ENCODE measurements at regions not wholly inside any gene's neighbourhood (a gene's known extent, or its start where the extent isn't known, plus 50 kb on each side); places are given as distances from the start of the nearest gene placed in this dataset.
A peak's percentile ranks its signal among the peaks of the same experiment; 100 is the strongest.

DNA sequence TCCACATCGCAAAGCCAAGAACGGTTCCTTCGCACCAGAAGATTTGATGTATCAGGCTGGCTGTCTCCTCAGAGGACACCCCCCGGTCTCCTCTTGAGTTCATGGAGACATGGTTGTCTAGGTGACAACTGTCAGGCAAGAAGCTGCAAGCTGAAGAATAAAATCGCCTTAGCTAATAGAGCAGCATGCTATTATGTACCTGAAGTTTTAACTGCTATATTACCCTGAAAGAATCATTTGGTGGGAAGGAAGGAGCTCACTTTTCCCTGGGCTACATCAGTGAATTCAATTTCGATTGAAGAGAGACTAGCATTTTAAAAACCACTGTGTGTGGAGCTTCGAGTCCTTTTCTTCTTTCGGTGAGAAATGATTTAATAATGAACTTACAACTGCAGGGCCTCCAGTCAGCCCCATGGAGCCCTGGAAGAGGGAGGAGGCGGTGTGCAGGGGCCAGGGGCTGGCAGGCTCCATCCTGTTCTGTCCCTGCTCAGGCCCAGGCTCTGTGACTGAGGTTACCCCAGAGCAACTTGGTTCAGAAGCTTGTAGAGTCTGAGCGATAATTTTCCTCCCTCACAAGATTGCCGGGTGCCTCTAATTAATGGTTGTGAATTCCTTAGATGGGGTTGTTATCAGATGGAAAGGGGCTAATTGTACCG is 191.3 kb downstream of the MID1IP1 start:
- DNase-seq, result no peak

DNA sequence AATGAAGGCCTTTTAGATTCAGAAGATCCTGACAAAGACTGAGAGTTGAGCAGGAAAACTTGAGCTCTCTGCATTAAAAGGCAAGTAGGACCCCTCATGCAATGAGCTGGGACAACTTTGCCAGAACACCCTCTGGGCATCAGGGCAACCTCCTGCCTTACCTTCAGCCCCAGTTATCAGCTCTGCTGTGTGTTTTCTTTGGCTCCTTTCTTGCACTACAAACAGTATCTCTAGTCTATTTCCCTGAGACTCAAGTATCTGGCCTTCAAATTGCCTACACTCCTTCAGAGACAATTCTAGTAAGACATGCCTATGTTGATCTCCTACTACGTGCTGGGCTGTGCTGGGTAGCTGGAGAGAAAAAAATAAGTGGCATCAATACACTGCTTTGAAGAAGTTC is 192.2 kb downstream of the MID1IP1 start:
- DNase-seq, result no peak

DNA sequence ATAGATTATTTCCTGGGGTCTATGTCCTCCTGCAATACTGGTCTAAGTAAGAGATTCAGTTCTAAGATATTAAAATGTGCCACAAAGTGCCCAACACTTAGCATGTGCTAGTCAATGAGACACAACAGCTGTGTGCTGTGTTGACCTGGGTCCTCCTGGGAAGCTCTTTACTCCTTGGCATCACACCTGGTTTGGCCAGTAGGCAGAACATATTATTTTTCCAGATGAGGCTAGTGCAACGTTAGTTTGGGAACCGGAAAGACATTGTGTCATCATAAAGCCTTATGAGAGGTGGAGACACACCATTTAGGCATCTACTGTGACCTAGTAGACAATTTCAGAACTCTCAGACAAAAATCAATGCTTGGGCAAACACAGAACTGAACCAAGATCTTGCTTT is 197.8 kb downstream of the MID1IP1 start:
- DNase-seq, result no peak

DNA sequence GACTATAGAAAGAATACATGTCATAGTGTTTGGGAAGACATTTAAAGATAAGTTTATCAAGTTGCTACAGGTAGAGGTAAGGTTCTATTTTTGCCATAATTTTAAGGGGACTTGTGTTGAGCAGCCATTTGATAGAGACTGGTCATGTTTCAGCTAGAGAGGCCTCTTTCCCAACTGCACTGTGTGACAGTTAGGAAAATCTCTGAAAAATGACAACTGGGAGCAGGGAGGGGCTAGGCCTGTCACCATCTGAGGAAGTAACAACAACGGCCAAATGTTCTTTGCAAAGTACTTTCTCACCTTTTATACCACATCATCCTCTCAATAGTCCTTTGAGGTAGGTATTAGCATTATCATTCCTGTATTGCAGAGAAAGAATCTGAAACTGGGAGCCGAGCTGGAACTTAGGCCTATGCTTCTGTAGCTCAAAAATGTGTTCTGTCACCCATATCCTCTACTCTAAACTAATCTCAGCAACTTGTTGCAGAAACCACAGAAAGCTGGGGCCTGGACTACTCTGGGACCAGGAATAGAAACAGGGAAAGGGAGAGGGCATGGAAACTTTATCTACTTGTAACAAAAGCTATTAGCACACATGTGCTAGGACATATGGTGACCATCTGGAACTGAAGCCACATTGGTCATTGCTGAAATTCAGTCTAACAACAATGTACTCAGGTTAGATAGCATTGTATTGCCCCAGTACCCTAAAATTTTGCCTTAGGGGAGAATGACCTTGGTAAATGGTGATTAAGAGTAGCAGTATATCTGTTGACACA is 198.9 kb downstream of the MID1IP1 start:
- peak; percentile 65 for DNase-seq

DNA sequence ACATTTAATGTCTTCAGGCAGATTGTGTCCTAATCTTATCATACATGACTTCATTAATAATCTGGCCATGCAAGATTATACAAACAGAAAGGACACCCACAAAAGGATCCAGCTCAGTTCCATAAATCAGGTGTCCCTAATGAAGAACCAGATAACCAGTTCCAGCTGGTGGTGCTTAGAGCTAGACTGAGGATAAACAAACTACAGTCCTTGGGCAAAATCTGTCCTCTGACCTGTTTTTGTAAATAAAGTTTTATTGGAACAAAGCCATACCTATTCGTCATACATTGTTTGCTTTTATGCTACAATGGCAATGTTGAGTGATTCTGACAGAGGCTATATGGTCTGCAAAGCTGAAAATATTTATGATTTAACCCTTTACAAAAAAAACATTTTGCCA is 199.5 kb downstream of the MID1IP1 start:
- DNase-seq, result peak; percentile 61

DNA sequence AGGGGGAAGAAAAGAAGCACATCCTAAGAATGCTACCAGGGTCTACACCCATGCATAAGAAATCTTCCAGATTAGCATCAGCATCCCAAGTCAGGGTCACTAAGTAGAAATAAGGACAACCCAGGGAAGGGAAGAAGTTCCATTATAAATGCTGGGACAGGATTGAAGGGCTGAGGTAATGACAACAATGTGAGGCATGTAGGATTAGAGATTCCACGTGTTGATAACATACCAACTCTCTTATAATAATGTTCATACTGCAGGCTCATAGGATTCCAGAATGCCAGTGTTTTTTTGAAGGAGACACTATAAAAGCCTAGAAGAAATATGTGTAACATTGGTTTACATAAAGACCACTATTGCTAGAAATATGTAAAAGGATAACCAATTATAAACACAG is 201.2 kb downstream of the MID1IP1 start:
- DNase-seq, result no peak

DNA sequence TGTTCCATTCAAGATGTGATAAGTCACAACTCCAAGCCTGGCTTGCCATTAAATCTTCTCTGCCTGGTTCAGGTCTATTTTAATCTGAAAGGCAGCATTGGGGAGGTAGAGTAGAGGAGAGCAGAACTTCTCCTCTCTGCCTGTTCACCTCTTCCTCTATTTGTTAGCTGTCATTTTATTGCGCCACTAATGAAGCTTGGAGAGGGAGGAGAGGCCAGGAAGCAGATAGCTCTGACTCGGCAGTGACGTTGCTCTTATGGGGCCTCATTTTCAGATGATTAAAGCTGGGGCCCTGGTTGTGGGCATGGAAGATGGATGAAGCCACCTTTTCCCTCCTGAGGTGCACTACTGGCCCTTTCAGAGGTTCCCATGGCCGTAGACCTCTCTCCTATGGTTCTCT is 207.3 kb downstream of the MID1IP1 start:
- no peak for DNase-seq

DNA sequence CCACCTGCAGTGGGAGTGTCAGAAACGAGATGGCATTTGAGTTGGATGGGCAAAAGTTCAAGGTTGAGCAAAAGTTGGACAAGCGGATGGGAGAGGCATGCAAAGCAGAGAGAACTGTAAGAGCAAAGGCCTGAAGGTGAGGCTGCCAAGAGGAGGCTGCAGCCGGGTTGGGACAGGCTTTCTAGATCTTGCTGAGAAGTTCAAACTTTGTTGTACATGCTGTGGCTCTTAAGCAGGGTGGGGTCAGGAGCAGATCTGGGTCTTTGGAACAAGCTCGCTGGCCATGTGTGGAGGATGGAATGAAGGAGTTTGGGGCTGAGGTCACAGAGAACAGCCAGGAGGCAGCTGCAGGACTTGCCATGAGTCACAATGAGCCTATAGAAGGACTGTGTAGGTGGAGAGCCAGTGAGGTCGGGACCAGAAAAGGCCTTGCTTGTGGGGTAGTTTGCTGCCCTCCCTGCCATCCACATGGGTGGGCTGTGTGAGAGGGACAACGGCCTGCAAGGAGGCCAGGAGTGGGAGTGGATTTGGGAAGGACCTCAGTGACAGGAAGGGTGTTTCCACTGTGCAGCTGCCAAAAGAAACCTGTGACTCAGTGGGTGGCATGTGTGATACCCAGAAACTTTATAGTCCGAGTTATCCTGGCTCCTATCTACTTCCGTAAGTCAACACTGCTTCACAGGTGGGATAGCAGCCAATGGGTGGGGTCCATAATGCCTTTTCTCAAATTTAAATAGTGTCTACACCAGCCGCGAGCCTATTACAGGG is 210.4 kb downstream of the MID1IP1 start:
- DNase-seq, result no peak

DNA sequence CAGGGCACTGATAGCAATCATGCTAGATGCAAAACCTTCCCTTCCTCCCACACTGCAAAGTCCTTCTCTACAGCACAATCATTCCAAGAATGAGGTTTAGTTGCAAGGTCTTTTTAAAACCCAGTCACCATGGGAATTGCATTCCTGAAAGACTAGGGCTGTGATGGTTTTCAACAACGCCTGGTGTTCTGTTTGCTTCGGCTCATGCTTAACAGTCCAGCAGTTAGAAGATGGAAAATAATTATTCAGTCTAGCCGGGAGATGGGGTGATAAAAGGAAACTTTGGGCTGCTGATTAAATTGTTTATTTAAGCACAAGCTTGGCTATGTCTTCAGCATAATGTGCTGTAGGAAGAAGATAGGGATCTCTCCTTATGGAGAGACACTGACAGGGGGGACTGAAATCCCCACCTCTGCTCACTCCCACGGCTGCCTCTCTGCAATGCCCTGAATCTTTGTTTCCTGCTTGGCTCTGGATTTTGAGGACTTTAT is 211.4 kb downstream of the MID1IP1 start:
- no peak for DNase-seq

DNA sequence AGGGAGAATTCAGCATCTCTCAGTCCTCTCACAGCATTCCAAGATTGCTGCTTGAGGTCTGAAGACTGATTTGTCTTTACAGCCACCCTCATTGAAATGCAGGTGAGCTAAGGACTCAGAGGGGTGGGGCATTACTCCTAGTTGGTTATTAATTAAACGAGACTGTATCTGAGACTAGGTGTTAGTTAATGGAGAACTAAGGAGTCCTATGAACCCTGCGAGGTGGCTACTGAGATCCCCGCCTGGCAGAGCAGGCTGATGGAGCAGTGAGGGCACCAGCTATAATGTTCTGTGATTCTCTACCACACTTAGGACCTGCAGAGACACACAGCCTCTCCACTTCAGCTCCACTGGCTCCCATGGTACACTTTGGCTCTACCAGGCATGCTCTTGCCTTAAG is 215.3 kb downstream of the MID1IP1 start:
- no peak for DNase-seq

DNA sequence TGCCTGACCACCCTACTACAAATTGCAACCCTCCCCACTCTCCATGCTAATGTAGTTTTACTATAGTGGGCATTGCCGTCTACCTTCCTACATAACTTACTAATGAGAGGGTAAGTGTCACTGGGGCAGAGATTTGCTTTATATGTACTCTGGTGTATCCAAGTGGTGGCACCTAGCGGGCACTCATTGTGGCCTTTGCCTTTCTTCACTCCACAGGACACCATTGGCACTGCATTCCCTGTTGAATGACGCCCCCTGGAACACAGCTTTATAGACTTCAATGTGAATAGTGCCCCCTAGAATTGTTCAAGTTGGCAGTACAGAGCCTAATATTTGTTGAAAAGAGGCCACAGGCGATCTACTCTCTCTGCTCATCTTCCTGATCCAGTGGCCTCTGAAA is 215.8 kb downstream of the MID1IP1 start:
- DNase-seq, result no peak

DNA sequence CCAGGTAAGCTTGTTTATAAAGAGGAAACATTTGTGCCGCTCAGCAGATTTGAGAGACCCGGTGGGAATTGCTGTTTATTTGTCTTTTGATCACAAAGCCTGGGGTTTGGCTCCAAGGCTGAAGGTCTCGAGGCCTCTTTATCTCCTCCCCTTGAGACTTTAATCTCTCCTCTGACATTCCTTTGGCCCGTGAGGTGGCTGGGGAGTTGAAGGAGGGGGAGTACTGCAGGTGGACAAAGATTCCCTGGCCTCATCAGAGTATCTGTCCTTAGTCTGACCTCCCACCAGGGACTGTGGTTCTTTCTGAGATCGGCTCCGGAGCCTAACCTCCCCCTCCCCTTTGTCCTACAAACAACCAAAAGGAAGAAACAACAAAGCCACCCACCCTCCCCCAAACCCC is 216.5 kb downstream of the MID1IP1 start:
- no peak for DNase-seq

DNA sequence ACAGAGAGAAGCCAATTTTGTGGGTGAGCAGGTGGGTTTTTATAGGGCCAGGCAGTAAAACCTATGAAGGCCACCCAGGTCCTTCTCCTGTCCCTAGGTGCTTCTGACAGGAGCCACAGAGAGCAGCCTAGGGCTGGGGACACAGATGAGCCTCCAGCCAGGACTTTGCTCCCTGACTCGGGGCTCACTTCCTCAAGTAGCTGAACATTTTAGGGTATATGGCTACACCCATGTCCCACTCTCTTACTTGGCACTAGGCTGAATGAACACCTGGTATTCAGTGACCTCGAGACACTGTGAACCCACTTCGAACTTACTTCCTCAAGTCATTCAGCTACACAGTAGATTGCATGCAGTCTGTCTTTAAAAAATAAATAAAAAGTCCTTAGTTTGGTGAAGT is 217.3 kb downstream of the MID1IP1 start:
- no peak for DNase-seq

DNA sequence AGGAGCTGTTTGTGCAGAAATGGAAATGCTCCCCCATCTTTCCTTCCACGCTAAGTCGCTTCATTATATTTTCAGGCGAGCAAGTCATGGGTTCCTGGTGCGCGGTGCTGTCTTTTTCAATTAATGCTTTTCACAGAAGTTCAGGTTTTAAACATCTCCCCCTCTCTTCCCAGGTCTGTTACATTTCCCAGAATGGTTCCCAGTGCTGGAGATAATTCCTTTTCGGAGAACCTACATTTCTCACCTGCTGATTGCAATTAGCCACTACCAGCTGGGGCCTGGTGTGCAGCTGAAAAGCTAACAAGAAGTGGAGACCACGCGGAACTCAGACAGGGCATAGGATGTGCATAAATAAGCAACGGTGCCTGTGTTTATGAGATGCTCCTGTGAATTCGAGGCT is 217.8 kb downstream of the MID1IP1 start:
- DNase-seq, result no peak

DNA sequence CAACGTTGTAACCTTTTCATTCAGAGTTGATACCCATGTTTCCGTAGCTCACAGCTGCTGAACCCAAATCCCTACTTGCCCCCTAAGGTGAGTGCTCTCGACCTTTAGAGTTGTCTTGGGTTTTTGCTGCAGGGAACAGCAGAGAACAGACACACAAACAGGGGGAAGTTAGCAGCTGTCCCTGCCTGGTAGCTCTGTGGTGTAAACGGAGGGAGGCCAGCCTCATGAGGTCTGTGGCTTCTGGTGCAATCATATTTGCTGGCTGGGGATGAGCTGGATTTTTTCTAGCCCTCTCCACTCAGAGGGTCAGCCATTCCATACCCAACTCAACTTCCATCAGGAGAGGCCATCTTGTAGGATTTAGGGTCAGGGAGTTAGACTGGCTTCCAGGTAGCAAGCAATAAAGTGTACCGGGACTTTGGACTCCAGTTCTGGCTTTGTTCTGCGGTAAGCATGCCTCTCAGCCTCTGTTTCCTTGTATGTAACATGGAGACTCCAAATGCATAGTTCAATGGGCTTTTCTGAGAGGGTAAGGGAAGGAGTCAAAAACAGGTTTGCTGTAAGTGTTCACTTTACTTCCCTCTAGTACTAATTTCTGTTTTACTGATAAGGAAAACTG is 218.9 kb downstream of the MID1IP1 start:
- no peak for DNase-seq

DNA sequence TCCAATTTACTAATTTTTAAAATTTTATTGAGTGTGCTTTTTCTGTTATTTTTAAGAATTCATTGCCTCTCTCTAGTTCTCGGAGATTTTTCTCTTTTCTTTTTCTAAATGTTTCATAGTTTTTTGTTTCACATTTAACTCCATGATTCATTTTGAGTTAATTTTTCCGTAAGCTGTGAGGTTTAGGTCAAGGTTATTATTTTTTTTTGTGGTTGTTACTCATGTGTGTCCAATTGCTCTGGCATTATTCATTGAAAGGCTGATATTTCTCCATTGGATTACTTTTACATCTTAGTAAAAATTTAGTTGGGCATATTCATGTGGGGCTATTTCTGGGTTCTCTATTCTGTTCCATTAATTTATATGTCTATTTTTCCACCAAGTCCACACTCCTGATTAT is 220.8 kb downstream of the MID1IP1 start:
- DNase-seq, result no peak

DNA sequence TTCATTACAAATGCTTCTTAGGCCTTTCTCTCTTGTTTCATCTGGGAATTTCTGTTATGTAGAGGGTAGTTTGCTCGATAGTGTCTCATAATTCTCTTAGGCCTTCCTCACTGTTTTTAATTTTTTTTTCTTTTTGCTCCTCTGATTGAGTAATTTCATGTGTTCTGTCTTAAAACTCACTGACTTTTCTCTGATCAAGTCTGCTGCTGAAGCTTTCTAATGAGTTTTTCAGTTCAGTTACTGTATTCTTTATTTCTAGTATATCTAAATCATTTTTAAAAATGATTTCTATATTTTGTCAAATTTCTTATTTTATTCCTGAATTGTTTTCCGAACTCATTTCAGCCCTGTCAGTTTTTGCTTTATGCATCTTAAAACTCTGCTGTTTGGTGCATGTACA is 228.0 kb downstream of the MID1IP1 start:
- no peak for DNase-seq

DNA sequence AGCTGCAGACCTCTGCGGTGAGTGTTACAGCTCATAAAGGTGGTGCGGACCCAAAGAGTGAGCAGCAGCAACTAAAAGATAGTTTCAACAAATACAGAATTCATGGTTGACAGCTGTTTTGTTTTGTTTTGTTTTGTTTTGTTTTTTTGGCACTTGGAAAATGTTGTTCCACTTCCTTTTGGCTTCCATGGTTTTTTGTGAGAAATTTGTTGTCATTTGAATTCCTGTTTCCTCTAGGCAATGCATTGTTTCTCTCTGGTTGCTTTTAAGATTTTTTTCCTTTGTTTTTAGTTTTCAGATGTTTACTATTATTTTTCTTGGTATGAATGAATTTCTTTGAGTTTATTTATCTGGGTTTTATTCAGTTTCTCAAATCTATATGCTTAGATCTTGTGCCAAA is 229.4 kb downstream of the MID1IP1 start:
- no peak for DNase-seq

DNA sequence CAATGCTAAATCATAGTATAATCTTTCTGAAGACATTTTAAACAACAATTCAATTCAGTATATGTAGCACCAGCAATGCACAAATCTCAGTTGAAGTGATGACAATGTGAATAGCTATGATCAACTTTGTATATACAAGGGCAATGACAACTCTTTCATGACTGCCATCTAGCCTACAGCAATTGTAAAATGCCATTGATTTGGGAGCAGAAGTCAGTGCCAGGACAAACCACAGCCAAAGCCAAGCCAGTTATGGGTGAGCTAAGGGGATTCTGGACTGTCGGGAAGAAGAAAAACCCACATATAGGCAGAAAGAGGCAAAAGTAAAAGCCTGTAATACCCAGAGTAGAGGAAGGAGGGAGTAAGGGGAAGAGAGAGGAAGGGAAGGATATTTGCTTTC is 238.6 kb downstream of the MID1IP1 start:
- no peak for DNase-seq

DNA sequence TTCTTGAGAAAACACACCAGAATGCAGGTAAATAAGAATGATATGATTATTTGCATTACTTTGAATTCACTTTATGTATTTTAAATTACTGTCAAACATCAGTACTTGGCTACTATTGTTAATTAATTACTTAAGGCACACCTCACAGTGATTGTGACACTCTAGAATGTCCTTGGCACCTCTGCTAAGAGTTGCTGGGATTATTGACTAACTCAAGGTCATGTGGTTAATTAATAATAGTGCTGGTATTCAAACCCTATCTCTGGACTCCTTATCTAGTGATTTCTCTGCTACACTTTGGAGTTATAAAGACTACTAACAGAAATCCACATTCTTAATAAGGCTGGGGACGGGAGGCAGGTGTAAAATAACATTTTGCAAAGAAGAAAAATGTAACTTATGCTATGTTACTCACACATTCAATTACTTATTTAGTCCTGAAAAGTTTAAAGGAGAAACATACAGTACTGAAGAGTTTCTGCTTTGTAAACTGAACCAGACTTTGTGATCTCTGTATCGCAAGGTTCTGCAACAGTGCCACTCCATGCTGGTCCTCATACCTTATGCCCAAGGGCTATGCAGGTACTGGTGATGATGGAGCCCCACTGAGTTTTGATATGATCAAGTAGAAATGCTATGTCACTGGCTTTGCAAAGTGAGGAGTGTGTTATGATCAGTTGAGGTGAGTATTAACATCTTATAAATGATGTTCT is 242.7 kb downstream of the MID1IP1 start:
- no peak for DNase-seq

DNA sequence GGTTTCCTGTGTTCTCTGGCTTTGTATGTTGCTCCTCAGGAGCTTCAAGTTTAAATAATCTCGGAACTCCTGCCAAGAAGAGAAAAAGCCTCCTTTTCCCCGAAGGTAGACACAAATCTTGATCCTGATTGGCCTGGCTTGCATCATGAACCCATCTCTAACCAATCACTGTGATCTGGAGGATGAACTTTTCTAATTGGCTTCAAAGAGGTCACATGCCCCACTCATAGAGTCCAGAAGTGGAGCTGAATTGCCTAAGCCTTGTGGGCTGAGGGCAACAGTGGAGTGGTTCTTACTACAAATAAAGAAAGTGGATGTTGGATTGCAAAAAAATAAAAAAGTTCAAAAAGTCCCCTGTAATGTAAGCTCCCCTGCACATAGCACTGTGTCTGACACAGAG is 245.9 kb downstream of the MID1IP1 start:
- DNase-seq, result peak; percentile 0

DNA sequence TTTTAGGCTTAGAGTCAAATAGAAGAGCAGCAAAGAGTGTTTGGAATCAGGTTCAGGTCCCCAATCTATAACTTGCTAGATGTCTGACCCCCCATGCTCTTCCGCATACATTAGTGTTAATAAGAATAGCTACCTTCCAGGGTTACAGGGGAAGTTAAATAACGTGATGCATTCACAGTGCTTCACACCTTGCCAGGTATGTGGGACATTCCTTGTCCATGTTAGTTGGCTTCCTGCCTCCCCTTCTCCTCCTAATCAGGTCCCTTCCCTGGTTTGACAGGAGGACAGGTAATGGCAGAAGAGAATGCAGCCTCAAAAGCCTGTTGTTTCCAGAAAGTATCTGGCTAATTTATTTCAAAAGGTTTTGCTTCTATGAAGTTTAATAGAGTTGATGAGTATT is 248.7 kb downstream of the MID1IP1 start:
- DNase-seq, result no peak

DNA sequence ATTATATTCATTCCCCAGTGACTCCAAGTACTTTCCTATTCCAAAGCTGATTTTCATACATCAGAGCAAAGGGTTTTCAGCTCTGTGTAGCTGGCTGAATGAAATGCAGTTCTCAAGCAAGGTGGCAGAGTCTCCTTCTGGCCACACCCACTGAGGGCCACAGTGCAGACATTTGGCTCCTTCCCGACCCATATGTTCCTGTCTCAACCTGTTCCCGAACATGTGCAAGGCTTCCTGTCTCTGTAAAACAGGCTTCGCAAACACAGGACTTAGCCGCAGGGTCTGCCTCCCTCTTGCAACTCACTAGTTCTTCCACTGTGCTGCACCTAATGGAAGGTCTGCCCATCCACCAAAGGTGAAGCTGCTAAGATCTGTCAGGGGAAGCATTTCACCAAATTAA is 249.2 kb downstream of the MID1IP1 start:
- no peak for DNase-seq

Data from NCI-H82 (cell line).